ENCODE measurements at regions not wholly inside any gene's neighbourhood (a gene's known extent, or its start where the extent isn't known, plus 50 kb on each side); places are given as distances from the start of the nearest gene placed in this dataset.

- Histone ChIP-seq H3K9me3 (no peaks in the 10 kb centered on the region), H3K4me3 (no peak overlapping the region), H3K27me3 (no peaks in the 10 kb centered on the region), H3K4me1 (no peaks in the 10 kb centered on the region), H3K36me3 (no peaks in the 10 kb centered on the region), H3K27ac (no peak overlapping the region)
- TF ChIP-seq POLR2AphosphoS5 (IDR thresholded peaks at IDR 0.05; ENCODE audit: insufficient read depth in 1 of 2, low read depth in 1 of 2) (no peak), POLR2A (IDR thresholded peaks at IDR 0.05) (no peak), CTCF (IDR thresholded peaks at IDR 0.05) (no peak)
- no peak for DNase-seq (ENCODE audit: extremely low spot score in 2 of 2)
- intact Hi-C loops (cut with DNase I), result no loop called here
Measured at GRCh38 chr7:81080553-81080952, 161.7 kb upstream of the SEMA3C start.

DNA sequence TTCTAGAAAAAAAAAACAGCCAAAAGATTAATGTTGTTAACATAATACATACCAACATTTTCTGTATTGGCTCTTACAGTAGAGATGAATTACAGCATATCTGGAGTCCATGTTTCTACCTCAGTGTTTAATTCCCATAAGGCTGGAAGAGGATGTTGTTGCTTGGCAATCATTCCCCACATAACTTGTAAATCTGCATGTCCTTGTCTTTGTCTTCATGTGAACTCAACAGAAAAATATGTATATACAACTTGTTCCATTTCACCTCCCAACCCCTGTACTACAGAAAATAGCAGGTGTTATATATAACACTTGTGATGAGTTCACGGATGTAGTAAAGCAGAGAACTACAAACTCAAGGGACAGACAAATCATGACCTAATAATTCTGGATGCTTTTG, 160.9 kb upstream of the SEMA3C start:
- Histone ChIP-seq H3K4me3 (no peak overlapping the region), H3K27me3 (no peaks in the 10 kb centered on the region), H3K9me3 (no peaks in the 10 kb centered on the region), H3K4me1 (peaks cover 4% of the 10 kb centered on the region), H3K36me3 (no peaks in the 10 kb centered on the region), H3K27ac (no peak overlapping the region)
- intact Hi-C loops (cut with DNase I), result no loop called here
- TF ChIP-seq CTCF (IDR thresholded peaks at IDR 0.05) (no peak), POLR2A (IDR thresholded peaks at IDR 0.05) (no peak), POLR2AphosphoS5 (IDR thresholded peaks at IDR 0.05; ENCODE audit: insufficient read depth in 1 of 2, low read depth in 1 of 2) (no peak)
- no peak for DNase-seq (ENCODE audit: extremely low spot score in 2 of 2)

DNA sequence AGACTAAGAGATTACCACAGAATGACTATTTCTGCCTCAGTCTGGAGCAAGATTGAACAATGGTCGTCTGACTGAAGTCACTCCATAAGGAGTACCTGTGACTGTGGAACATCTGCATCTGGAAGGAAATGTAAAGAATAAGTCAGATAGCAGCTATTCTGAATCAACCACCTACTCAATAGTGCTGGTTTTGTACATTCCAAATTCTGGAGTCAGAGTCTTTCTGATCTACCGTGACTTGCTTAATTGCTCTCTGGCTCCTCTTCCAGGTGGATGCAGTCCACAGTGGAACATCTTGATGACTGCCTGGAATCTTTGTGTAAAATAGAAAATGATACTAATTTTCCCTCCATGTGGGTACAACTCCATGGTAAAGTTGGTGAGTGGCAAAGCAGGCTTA, 156.3 kb upstream of the SEMA3C start:
- DNase-seq (ENCODE audit: extremely low spot score in 2 of 2), result no peak
- TF ChIP-seq CTCF (IDR thresholded peaks at IDR 0.05), result no peak
- TF ChIP-seq POLR2AphosphoS5 (IDR thresholded peaks at IDR 0.05; ENCODE audit: insufficient read depth in 1 of 2, low read depth in 1 of 2), result no peak
- no peak for TF ChIP-seq POLR2A (IDR thresholded peaks at IDR 0.05)
- Histone ChIP-seq H3K27ac (no peak overlapping the region), H3K36me3 (no peaks in the 10 kb centered on the region), H3K27me3 (no peaks in the 10 kb centered on the region), H3K4me1 (peaks cover 9% of the 10 kb centered on the region), H3K4me3 (no peak overlapping the region), H3K9me3 (no peaks in the 10 kb centered on the region)
- intact Hi-C loops (cut with DNase I), result no loop called here

- peaks cover 9% of the 10 kb centered on the region for H3K4me1 ChIP-seq
- no peak for DNase-seq (ENCODE audit: extremely low spot score in 2 of 2)
- H3K9me3 ChIP-seq, result no peaks in the 10 kb centered on the region
- intact Hi-C loops (cut with DNase I), result no loop called here
- no peak for TF ChIP-seq CTCF (IDR thresholded peaks at IDR 0.05)
- H3K36me3 ChIP-seq, result no peaks in the 10 kb centered on the region
- H3K27me3 ChIP-seq, result no peaks in the 10 kb centered on the region
- no peak overlapping the region for H3K4me3 ChIP-seq
- no peak overlapping the region for H3K27ac ChIP-seq
Measured at GRCh38 chr7:81074406-81074805, 155.6 kb upstream of the SEMA3C start.

- H3K9me3 ChIP-seq, result no peaks in the 10 kb centered on the region
- intact Hi-C loops (cut with DNase I), result no loop called here
- no peak for DNase-seq (ENCODE audit: extremely low spot score in 2 of 2)
- H3K36me3 ChIP-seq, result no peaks in the 10 kb centered on the region
- TF ChIP-seq POLR2A (IDR thresholded peaks at IDR 0.05) (no peak), POLR2AphosphoS5 (IDR thresholded peaks at IDR 0.05; ENCODE audit: insufficient read depth in 1 of 2, low read depth in 1 of 2) (no peak), CTCF (IDR thresholded peaks at IDR 0.05) (no peak)
- H3K27me3 ChIP-seq, result no peaks in the 10 kb centered on the region
- H3K4me3 ChIP-seq, result no peak overlapping the region
- H3K4me1 ChIP-seq, result peaks cover 9% of the 10 kb centered on the region
- no peak overlapping the region for H3K27ac ChIP-seq
Measured at GRCh38 chr7:81073931-81074251, 155.0 kb upstream of the SEMA3C start.
